ENCODE measurements at regions not wholly inside any gene's neighbourhood (a gene's known extent, or its start where the extent isn't known, plus 50 kb on each side); places are given as distances from the start of the nearest gene placed in this dataset.

- no peak overlapping the region for H3K9ac ChIP-seq (ENCODE audit: low read depth, low read length, poor library complexity, severe bottlenecking)
- no peaks in the 10 kb centered on the region for H4K20me1 ChIP-seq (ENCODE audit: insufficient read depth, low read length, poor library complexity, severe bottlenecking)
- no peaks in the 10 kb centered on the region for H3K9me2 ChIP-seq (replicated peaks; ENCODE audit: low read depth, low read length)
- TF ChIP-seq CTCF (conservative IDR thresholded peaks at IDR 0.05; ENCODE audit: low read length) = no peak
- TF ChIP-seq EZH2phosphoT487 (IDR thresholded peaks at IDR 0.05; ENCODE audit: borderline replicate concordance) = no peak
- H3K4me2 ChIP-seq (ENCODE audit: low read depth, low read length, poor library complexity, severe bottlenecking) = no peak overlapping the region
- H3K9me3 ChIP-seq (ENCODE audit: insufficient read depth, low read depth, low read length) = no peaks in the 10 kb centered on the region
- H2AFZ ChIP-seq (ENCODE audit: low read length) = no peak overlapping the region
- no peak overlapping the region for H3K4me3 ChIP-seq (ENCODE audit: low read length, poor library complexity, severe bottlenecking)
- no peaks in the 10 kb centered on the region for H3K27me3 ChIP-seq (ENCODE audit: insufficient read depth, low read length, poor library complexity, severe bottlenecking)
- H3K4me1 ChIP-seq (ENCODE audit: insufficient read depth, low read length, poor library complexity, severe bottlenecking) = no peaks in the 10 kb centered on the region
- H3K36me3 ChIP-seq (ENCODE audit: insufficient read depth, low read length) = no peaks in the 10 kb centered on the region
- no peaks in the 10 kb centered on the region for H3K79me2 ChIP-seq (ENCODE audit: insufficient read depth, low read length)
- no peaks in the 10 kb centered on the region for H3F3A ChIP-seq (ENCODE audit: low read depth)
Observed at GRCh38 chr9:2479056-2479565, 142.5 kb upstream of the VLDLR start.

GRCh38 chr9:2480255-2480837 is 141.2 kb upstream of the VLDLR start:
- Histone ChIP-seq H3K4me1 (ENCODE audit: insufficient read depth, low read length, poor library complexity, severe bottlenecking) (no peaks in the 10 kb centered on the region), H2AFZ (ENCODE audit: low read length) (no peak overlapping the region), H4K20me1 (ENCODE audit: insufficient read depth, low read length, poor library complexity, severe bottlenecking) (no peaks in the 10 kb centered on the region), H3K27me3 (ENCODE audit: insufficient read depth, low read length, poor library complexity, severe bottlenecking) (no peaks in the 10 kb centered on the region), H3K4me3 (ENCODE audit: low read length, poor library complexity, severe bottlenecking) (no peak overlapping the region), H3K79me2 (ENCODE audit: insufficient read depth, low read length) (no peaks in the 10 kb centered on the region), H3K9me2 (replicated peaks; ENCODE audit: low read depth, low read length) (no peaks in the 10 kb centered on the region), H3F3A (ENCODE audit: low read depth) (no peaks in the 10 kb centered on the region), H3K9ac (ENCODE audit: low read depth, low read length, poor library complexity, severe bottlenecking) (no peak overlapping the region), H3K9me3 (ENCODE audit: insufficient read depth, low read depth, low read length) (no peaks in the 10 kb centered on the region), H3K4me2 (ENCODE audit: low read depth, low read length, poor library complexity, severe bottlenecking) (no peak overlapping the region), H3K36me3 (ENCODE audit: insufficient read depth, low read length) (no peaks in the 10 kb centered on the region)
- no peak for TF ChIP-seq EZH2phosphoT487 (IDR thresholded peaks at IDR 0.05; ENCODE audit: borderline replicate concordance)
- TF ChIP-seq CTCF (conservative IDR thresholded peaks at IDR 0.05; ENCODE audit: low read length) = no peak

- H3K4me3 ChIP-seq (ENCODE audit: low read length, poor library complexity, severe bottlenecking) = no peak overlapping the region
- no peak for TF ChIP-seq CTCF (conservative IDR thresholded peaks at IDR 0.05; ENCODE audit: low read length)
- TF ChIP-seq EZH2phosphoT487 (IDR thresholded peaks at IDR 0.05; ENCODE audit: borderline replicate concordance) = no peak
- H3F3A ChIP-seq (ENCODE audit: low read depth) = no peaks in the 10 kb centered on the region
- H2AFZ ChIP-seq (ENCODE audit: low read length) = no peak overlapping the region
- H3K79me2 ChIP-seq (ENCODE audit: insufficient read depth, low read length) = no peaks in the 10 kb centered on the region
- no peak overlapping the region for H3K9ac ChIP-seq (ENCODE audit: low read depth, low read length, poor library complexity, severe bottlenecking)
- H3K4me2 ChIP-seq (ENCODE audit: low read depth, low read length, poor library complexity, severe bottlenecking) = no peak overlapping the region
- H3K9me2 ChIP-seq (replicated peaks; ENCODE audit: low read depth, low read length) = no peaks in the 10 kb centered on the region
- no peaks in the 10 kb centered on the region for H3K27me3 ChIP-seq (ENCODE audit: insufficient read depth, low read length, poor library complexity, severe bottlenecking)
- H4K20me1 ChIP-seq (ENCODE audit: insufficient read depth, low read length, poor library complexity, severe bottlenecking) = no peaks in the 10 kb centered on the region
- H3K4me1 ChIP-seq (ENCODE audit: insufficient read depth, low read length, poor library complexity, severe bottlenecking) = no peaks in the 10 kb centered on the region
- H3K36me3 ChIP-seq (ENCODE audit: insufficient read depth, low read length) = no peaks in the 10 kb centered on the region
- no peaks in the 10 kb centered on the region for H3K9me3 ChIP-seq (ENCODE audit: insufficient read depth, low read depth, low read length)
Observed at GRCh38 chr9:2481216-2481615, 140.4 kb upstream of the VLDLR start.

Data from Loucy (cell line).